ENCODE measurements at regions not wholly inside any gene's neighbourhood (a gene's known extent, or its start where the extent isn't known, plus 50 kb on each side); places are given as distances from the start of the nearest gene placed in this dataset.

DNA sequence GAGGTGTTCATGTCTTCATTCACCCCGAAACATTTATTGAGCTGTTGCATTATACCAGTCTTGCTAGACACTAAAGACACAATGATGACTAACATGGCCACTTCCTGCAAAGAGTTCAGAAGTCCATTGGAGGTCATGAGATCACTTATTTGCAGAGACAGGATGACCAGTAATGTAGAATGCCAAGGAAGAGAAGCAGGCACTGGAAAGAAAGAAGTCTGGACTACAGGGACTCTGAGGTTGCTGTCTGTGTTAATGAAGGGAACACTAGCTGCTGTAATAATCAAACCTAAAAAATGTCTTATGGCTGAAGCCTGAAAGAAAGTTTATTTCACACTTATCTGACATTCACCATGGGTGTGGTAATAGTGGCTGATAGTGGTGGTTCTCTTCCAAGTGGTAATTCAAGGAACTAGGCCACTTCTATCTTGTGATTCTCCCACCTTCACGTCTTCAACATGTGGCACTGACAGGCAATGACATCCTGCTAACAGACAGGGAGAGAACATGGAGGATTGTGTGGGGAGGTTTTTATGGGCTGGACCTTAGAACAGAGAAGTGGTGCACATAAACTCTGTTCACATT, 89.2 kb upstream of the MKLN1 start:
- Histone ChIP-seq H3K36me3 (ENCODE audit: control insufficient read depth in 1 of 2, insufficient read depth in 2 of 2, low read depth in 1 of 2, low read length in 2 of 2) (no peaks in the 10 kb centered on the region), H3K4me3 (ENCODE audit: insufficient read depth in 1 of 2, low read depth in 1 of 2, low read length in 2 of 2) (no peak overlapping the region), H4K8ac (ENCODE audit: low read length) (no peak overlapping the region), H3K79me1 (replicated peaks; ENCODE audit: low read length, poor library complexity, severe bottlenecking) (no peaks in the 10 kb centered on the region), H4K91ac (ENCODE audit: low read length) (no peak overlapping the region), H3K23ac (ENCODE audit: low read length in 2 of 2) (no peak overlapping the region), H3K9ac (ENCODE audit: low read length) (peak overlapping the region; percentile 23), H3K4me2 (ENCODE audit: low read length, poor library complexity, severe bottlenecking) (no peak overlapping the region), H2AK5ac (ENCODE audit: low read length, severe bottlenecking) (no peak overlapping the region), H3K4me1 (ENCODE audit: control insufficient read depth, insufficient read depth, low read depth, low read length) (peaks cover 1% of the 10 kb centered on the region), H2BK120ac (ENCODE audit: low read depth, low read length) (no peak overlapping the region), H3K4ac (ENCODE audit: low read depth in 1 of 2, low read length in 2 of 2) (peak overlapping the region; percentile 15 to 47), H3K27ac (ENCODE audit: low read length, poor library complexity, severe bottlenecking) (peak overlapping the region; percentile 3), H3K27me3 (ENCODE audit: control insufficient read depth in 1 of 2, insufficient read depth in 1 of 2, low read length in 2 of 2) (no peaks in the 10 kb centered on the region), H2BK12ac (ENCODE audit: low read length in 2 of 2) (no peak overlapping the region), H3K14ac (ENCODE audit: low read length in 2 of 2) (no peak overlapping the region), H2BK15ac (ENCODE audit: low read depth, poor library complexity, severe bottlenecking) (no peak overlapping the region), H2AFZ (ENCODE audit: low read depth, low read length) (no peak overlapping the region), H2BK5ac (ENCODE audit: low read depth, low read length, poor library complexity, severe bottlenecking) (no peak overlapping the region), H3K9me3 (ENCODE audit: control insufficient read depth, low read length) (no peaks in the 10 kb centered on the region), H3K18ac (ENCODE audit: low read depth in 1 of 2, low read length in 2 of 2) (peak overlapping the region; percentile 18 to 34)
- WGBS: 57% methylated on average over 1 of the region's 2 CpGs
- peak; percentile 89 for DNase-seq

DNA sequence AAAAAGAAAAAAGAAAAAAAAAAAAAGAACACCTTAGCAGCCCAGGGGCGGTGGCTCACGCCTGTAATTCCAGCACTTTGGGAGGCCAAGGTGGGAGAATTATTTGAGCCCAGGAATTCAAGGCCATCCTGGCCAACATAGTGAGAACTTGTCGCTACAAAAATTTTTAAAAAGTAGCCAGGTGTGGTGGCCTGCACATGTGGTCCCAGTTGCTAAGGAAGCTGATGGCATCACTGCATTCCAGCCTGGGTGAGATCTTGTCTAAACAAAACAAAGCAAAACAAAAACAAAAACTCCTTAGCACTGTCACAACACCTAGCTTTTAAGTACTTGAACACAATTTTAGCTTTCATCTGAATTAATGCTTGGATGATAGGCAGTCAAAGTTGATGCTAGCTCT, 86.3 kb upstream of the MKLN1 start:
- no peak overlapping the region for H3K9ac ChIP-seq (ENCODE audit: low read length)
- H3K27ac ChIP-seq (ENCODE audit: low read length, poor library complexity, severe bottlenecking): no peak overlapping the region
- H2BK5ac ChIP-seq (ENCODE audit: low read depth, low read length, poor library complexity, severe bottlenecking): no peak overlapping the region
- H3K4me3 ChIP-seq (ENCODE audit: insufficient read depth in 1 of 2, low read depth in 1 of 2, low read length in 2 of 2): no peak overlapping the region
- WGBS: 93% methylated on average over 3 of the region's 3 CpGs
- H3K4ac ChIP-seq (ENCODE audit: low read depth in 1 of 2, low read length in 2 of 2): no peak overlapping the region
- H4K8ac ChIP-seq (ENCODE audit: low read length): no peak overlapping the region
- peak overlapping the region; percentile 46 for H2AK5ac ChIP-seq (ENCODE audit: low read length, severe bottlenecking)
- no peak overlapping the region for H3K14ac ChIP-seq (ENCODE audit: low read length in 2 of 2)
- H2BK120ac ChIP-seq (ENCODE audit: low read depth, low read length): no peak overlapping the region
- H3K36me3 ChIP-seq (ENCODE audit: control insufficient read depth in 1 of 2, insufficient read depth in 2 of 2, low read depth in 1 of 2, low read length in 2 of 2): no peaks in the 10 kb centered on the region
- H3K27me3 ChIP-seq (ENCODE audit: control insufficient read depth in 1 of 2, insufficient read depth in 1 of 2, low read length in 2 of 2): no peaks in the 10 kb centered on the region
- no peak overlapping the region for H3K4me2 ChIP-seq (ENCODE audit: low read length, poor library complexity, severe bottlenecking)
- H2AFZ ChIP-seq (ENCODE audit: low read depth, low read length): no peak overlapping the region
- no peaks in the 10 kb centered on the region for H3K79me1 ChIP-seq (replicated peaks; ENCODE audit: low read length, poor library complexity, severe bottlenecking)
- H3K18ac ChIP-seq (ENCODE audit: low read depth in 1 of 2, low read length in 2 of 2): no peak overlapping the region
- no peak overlapping the region for H2BK15ac ChIP-seq (ENCODE audit: low read depth, poor library complexity, severe bottlenecking)
- no peak overlapping the region for H4K91ac ChIP-seq (ENCODE audit: low read length)
- peaks cover 4% of the 10 kb centered on the region for H3K4me1 ChIP-seq (ENCODE audit: control insufficient read depth, insufficient read depth, low read depth, low read length)
- no peak overlapping the region for H3K23ac ChIP-seq (ENCODE audit: low read length in 2 of 2)
- H3K9me3 ChIP-seq (ENCODE audit: control insufficient read depth, low read length): no peaks in the 10 kb centered on the region
- no peak overlapping the region for H2BK12ac ChIP-seq (ENCODE audit: low read length in 2 of 2)
- DNase-seq: no peak

DNA sequence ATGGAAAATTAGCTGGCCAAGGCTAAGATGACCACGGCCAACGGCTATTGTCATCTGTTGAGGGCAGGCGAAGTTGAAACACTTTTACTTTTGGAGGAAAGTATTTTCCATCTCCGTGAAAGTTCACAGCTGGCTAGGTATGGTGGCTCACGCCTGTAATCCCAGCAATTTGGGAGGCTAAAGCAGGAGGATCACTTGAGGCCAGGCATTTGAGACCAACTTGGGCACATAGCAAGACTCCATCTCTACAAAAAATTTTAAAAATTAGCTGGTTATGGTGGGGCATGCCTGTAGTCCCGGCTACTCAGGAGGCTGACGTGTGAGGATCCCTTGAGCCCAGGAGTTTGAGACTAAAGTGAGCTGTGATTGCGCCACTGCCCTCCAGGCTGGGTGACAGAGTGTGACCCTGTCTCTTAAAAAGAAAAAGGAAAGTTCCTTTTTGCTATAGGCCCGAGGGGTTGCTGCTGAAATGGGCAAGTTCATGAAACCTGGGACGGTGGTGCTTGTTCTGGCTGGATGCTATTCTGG, 85.5 kb upstream of the MKLN1 start:
- no peak for DNase-seq
- no peak overlapping the region for H3K27ac ChIP-seq (ENCODE audit: low read length, poor library complexity, severe bottlenecking)
- H4K8ac ChIP-seq (ENCODE audit: low read length): no peak overlapping the region
- H3K36me3 ChIP-seq (ENCODE audit: control insufficient read depth in 1 of 2, insufficient read depth in 2 of 2, low read depth in 1 of 2, low read length in 2 of 2): no peaks in the 10 kb centered on the region
- H3K27me3 ChIP-seq (ENCODE audit: control insufficient read depth in 1 of 2, insufficient read depth in 1 of 2, low read length in 2 of 2): no peaks in the 10 kb centered on the region
- H3K9ac ChIP-seq (ENCODE audit: low read length): no peak overlapping the region
- H2BK15ac ChIP-seq (ENCODE audit: low read depth, poor library complexity, severe bottlenecking): no peak overlapping the region
- WGBS: 98% methylated on average over 10 of the region's 10 CpGs
- no peak overlapping the region for H2BK120ac ChIP-seq (ENCODE audit: low read depth, low read length)
- no peak overlapping the region for H3K4me3 ChIP-seq (ENCODE audit: insufficient read depth in 1 of 2, low read depth in 1 of 2, low read length in 2 of 2)
- no peak overlapping the region for H3K23ac ChIP-seq (ENCODE audit: low read length in 2 of 2)
- H3K9me3 ChIP-seq (ENCODE audit: control insufficient read depth, low read length): no peaks in the 10 kb centered on the region
- H3K14ac ChIP-seq (ENCODE audit: low read length in 2 of 2): no peak overlapping the region
- H3K4me1 ChIP-seq (ENCODE audit: control insufficient read depth, insufficient read depth, low read depth, low read length): peaks cover 4% of the 10 kb centered on the region
- H2AFZ ChIP-seq (ENCODE audit: low read depth, low read length): no peak overlapping the region
- H3K4ac ChIP-seq (ENCODE audit: low read depth in 1 of 2, low read length in 2 of 2): no peak overlapping the region
- H2AK5ac ChIP-seq (ENCODE audit: low read length, severe bottlenecking): no peak overlapping the region
- no peaks in the 10 kb centered on the region for H3K79me1 ChIP-seq (replicated peaks; ENCODE audit: low read length, poor library complexity, severe bottlenecking)
- no peak overlapping the region for H3K4me2 ChIP-seq (ENCODE audit: low read length, poor library complexity, severe bottlenecking)
- H2BK5ac ChIP-seq (ENCODE audit: low read depth, low read length, poor library complexity, severe bottlenecking): no peak overlapping the region
- H4K91ac ChIP-seq (ENCODE audit: low read length): no peak overlapping the region
- no peak overlapping the region for H2BK12ac ChIP-seq (ENCODE audit: low read length in 2 of 2)
- no peak overlapping the region for H3K18ac ChIP-seq (ENCODE audit: low read depth in 1 of 2, low read length in 2 of 2)

DNA sequence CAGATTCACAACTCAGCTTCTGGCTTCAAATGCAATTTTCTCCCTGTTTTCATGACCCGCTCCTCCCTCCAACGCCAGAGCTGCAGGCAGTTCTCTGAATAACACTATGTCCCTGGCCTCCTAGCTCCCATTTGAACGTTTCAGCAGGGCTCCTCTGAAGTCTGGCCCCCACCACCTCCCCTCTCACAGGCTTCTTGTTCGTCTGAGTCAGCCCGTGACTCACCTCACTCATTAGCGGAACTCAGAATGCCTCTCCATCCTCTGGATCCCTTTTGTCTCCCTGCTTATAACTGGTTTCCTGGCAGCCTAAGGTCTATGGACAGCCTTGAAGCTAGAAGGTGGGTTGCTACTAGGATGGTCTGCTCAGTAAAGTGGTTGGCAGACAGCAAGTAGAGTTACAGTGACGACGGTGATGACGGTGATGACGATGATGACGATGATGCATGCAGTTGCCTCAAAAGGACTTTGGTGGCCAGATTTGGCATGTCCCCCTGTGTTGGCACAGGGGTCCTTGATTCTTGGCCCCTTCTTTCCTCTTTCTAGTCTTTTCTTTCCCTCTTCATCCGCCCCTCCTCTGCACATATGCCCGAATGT, 83.3 kb upstream of the MKLN1 start:
- Histone ChIP-seq H3K4me2 (ENCODE audit: low read length, poor library complexity, severe bottlenecking) (no peak overlapping the region), H2AK5ac (ENCODE audit: low read length, severe bottlenecking) (peak overlapping the region; percentile 69), H2BK12ac (ENCODE audit: low read length in 2 of 2) (peak overlapping the region; percentile 14 to 89), H3K9me3 (ENCODE audit: control insufficient read depth, low read length) (no peaks in the 10 kb centered on the region), H4K91ac (ENCODE audit: low read length) (peak overlapping the region; percentile 25), H2AFZ (ENCODE audit: low read depth, low read length) (no peak overlapping the region), H3K4ac (ENCODE audit: low read depth in 1 of 2, low read length in 2 of 2) (peak overlapping the region in 1 of 2 experiments; percentile 78), H3K4me3 (ENCODE audit: insufficient read depth in 1 of 2, low read depth in 1 of 2, low read length in 2 of 2) (no peak overlapping the region), H2BK5ac (ENCODE audit: low read depth, low read length, poor library complexity, severe bottlenecking) (no peak overlapping the region), H3K27ac (ENCODE audit: low read length, poor library complexity, severe bottlenecking) (peak overlapping the region; percentile 67), H4K8ac (ENCODE audit: low read length) (no peak overlapping the region), H2BK15ac (ENCODE audit: low read depth, poor library complexity, severe bottlenecking) (peak overlapping the region; percentile 63), H3K9ac (ENCODE audit: low read length) (peak overlapping the region; percentile 47), H2BK120ac (ENCODE audit: low read depth, low read length) (no peak overlapping the region), H3K23ac (ENCODE audit: low read length in 2 of 2) (no peak overlapping the region), H3K18ac (ENCODE audit: low read depth in 1 of 2, low read length in 2 of 2) (peak overlapping the region; percentile 22 to 34), H3K14ac (ENCODE audit: low read length in 2 of 2) (no peak overlapping the region), H3K4me1 (ENCODE audit: control insufficient read depth, insufficient read depth, low read depth, low read length) (peaks cover 6% of the 10 kb centered on the region), H3K79me1 (replicated peaks; ENCODE audit: low read length, poor library complexity, severe bottlenecking) (no peaks in the 10 kb centered on the region), H3K36me3 (ENCODE audit: control insufficient read depth in 1 of 2, insufficient read depth in 2 of 2, low read depth in 1 of 2, low read length in 2 of 2) (no peaks in the 10 kb centered on the region), H3K27me3 (ENCODE audit: control insufficient read depth in 1 of 2, insufficient read depth in 1 of 2, low read length in 2 of 2) (no peaks in the 10 kb centered on the region)
- peak; percentile 92 for DNase-seq
- 46% methylated on average over 12 of the region's 13 CpGs for whole genome bisulfite sequencing

Measured in mesenchymal stem cell (in vitro differentiated cells and primary cell).